HEK293 (cell line): ENCODE measurements at regions not wholly inside any gene's neighbourhood (a gene's known extent, or its start where the extent isn't known, plus 50 kb on each side); places are given as distances from the start of the nearest gene placed in this dataset.

ENCODE experiments used
- CTCF ChIA-PET: fragments of 350-600 bp; formaldehyde crosslinking; extraction: SDS; loops from one replicate; lab custom pipeline; 2021; ENCODE audit warnings: antibody characterized with exemption; lab: Yijun Ruan, JAX
- POLR2A ChIA-PET: fragments of 300-600 bp; formaldehyde crosslinking; extraction: SDS; loops from one replicate; lab custom pipeline; 2020; ENCODE audit warnings: antibody characterized with exemption, inconsistent platforms; lab: Yijun Ruan, JAX
- H3K27ac ChIP-seq: fragments of 200-500 bp; sonication (Bioruptor generic); 2 replicates; pipeline ENCODE4 v1.5.1; 2014; ENCODE audit warnings: low read depth, low read length, control low read depth, inconsistent platforms; ENCODE audit errors: extremely low read depth
- H3K36me3 ChIP-seq, 2 experiments: fragments of 200-500 bp in 1 of 2; sonication (Bioruptor generic) in 1 of 2; 1 replicate in 1 of 2; 2 replicates in 1 of 2; pipeline ENCODE4 v1.5.1; 2014 to 2017; ENCODE audit warnings: inconsistent platforms in 2 of 2, low read length in 2 of 2; ENCODE audit not compliant: control insufficient read depth in 2 of 2, insufficient read depth in 1 of 2
- H3K4me1 ChIP-seq: fragments of 200-500 bp; sonication (Bioruptor generic); 2 replicates; pipeline ENCODE4 v1.5.1; 2014; ENCODE audit warnings: mild to moderate bottlenecking, low read length, inconsistent platforms; ENCODE audit not compliant: control insufficient read depth, insufficient read depth
- H3K4me3 ChIP-seq: 2 replicates; pipeline ENCODE4 v1.5.1; 2011; ENCODE audit warnings: low read depth, mild to moderate bottlenecking, control low read depth, low read length, moderate library complexity
- H3K9me3 ChIP-seq: fragments of 200-500 bp; sonication (Bioruptor generic); 2 replicates; pipeline ENCODE4 v1.5.1; 2014; ENCODE audit warnings: low read depth, low read length, inconsistent platforms; ENCODE audit not compliant: control insufficient read depth, insufficient read depth
- INSM2 ChIP-seq: fragments of 450-650 bp; formaldehyde crosslinking; IDR thresholded peaks from 2 replicates; pipeline ENCODE4 v1.5.1; 2016; ENCODE audit warnings: missing biosample characterization, missing genetic modification characterization
- PRDM1 ChIP-seq: fragments of 450-650 bp; formaldehyde crosslinking; IDR thresholded peaks from 2 replicates; pipeline ENCODE4; 2016; ENCODE audit warnings: missing biosample characterization, missing genetic modification characterization
- PRDM2 ChIP-seq: fragments of 450-650 bp; formaldehyde crosslinking; IDR thresholded peaks from 2 replicates; pipeline ENCODE4 v1.5.1; 2016; ENCODE audit warnings: missing biosample characterization, missing genetic modification characterization, borderline replicate concordance
- SCRT2 ChIP-seq: fragments of 450-650 bp; formaldehyde crosslinking; IDR thresholded peaks from 2 replicates; pipeline ENCODE4 v1.5.1; 2016; ENCODE audit warnings: missing biosample characterization, missing genetic modification characterization
- WT1 ChIP-seq: fragments of 450-650 bp; formaldehyde crosslinking; IDR thresholded peaks from 2 replicates; pipeline ENCODE4 v1.5.1; 2016; ENCODE audit warnings: missing biosample characterization, missing genetic modification characterization
- ZBTB21 ChIP-seq: fragments of 450-650 bp; formaldehyde crosslinking; IDR thresholded peaks from 2 replicates; pipeline ENCODE4 v1.5.1; 2017; ENCODE audit warnings: missing biosample characterization, missing genetic modification characterization
- ZBTB44 ChIP-seq: fragments of 450-650 bp; IDR thresholded peaks from 2 replicates; pipeline ENCODE4 v1.5.1; 2018; ENCODE audit warnings: missing biosample characterization, mild to moderate bottlenecking, missing genetic modification characterization
- ZBTB8A ChIP-seq: fragments of 450-650 bp; formaldehyde crosslinking; IDR thresholded peaks from 2 replicates; pipeline ENCODE4 v1.5.1; 2016; ENCODE audit warnings: missing biosample characterization, missing genetic modification characterization
- ZNF146 ChIP-seq: fragments of 450-650 bp; formaldehyde crosslinking; IDR thresholded peaks from 2 replicates; pipeline ENCODE4 v1.5.1; 2016; ENCODE audit warnings: missing biosample characterization, missing genetic modification characterization
- ZNF174 ChIP-seq: fragments of 450-650 bp; formaldehyde crosslinking; IDR thresholded peaks from 2 replicates; pipeline ENCODE4 v1.5.0; 2017; ENCODE audit warnings: missing biosample characterization, mild to moderate bottlenecking, missing genetic modification characterization
- ZNF184 ChIP-seq: fragments of 450-650 bp; IDR thresholded peaks from 2 replicates; pipeline ENCODE4 v1.5.1; 2018; ENCODE audit warnings: missing biosample characterization, mild to moderate bottlenecking, missing genetic modification characterization
- ZNF221 ChIP-seq: fragments of 450-650 bp; formaldehyde crosslinking; IDR thresholded peaks from 2 replicates; pipeline ENCODE4 v1.5.1; 2017; ENCODE audit warnings: missing biosample characterization, missing genetic modification characterization, borderline replicate concordance
- ZNF223 ChIP-seq: fragments of 450-650 bp; formaldehyde crosslinking; IDR thresholded peaks from 2 replicates; pipeline ENCODE4 v1.5.1; 2016; ENCODE audit warnings: missing biosample characterization, missing genetic modification characterization
- ZNF239 ChIP-seq: fragments of 450-650 bp; formaldehyde crosslinking; IDR thresholded peaks from 2 replicates; pipeline ENCODE4 v1.5.1; 2016; ENCODE audit warnings: missing biosample characterization, missing genetic modification characterization
- ZNF362 ChIP-seq: fragments of 450-650 bp; formaldehyde crosslinking; IDR thresholded peaks from 2 replicates; pipeline ENCODE4 v1.5.1; 2016; ENCODE audit warnings: missing biosample characterization, missing genetic modification characterization
- ZNF449 ChIP-seq: fragments of 450-650 bp; formaldehyde crosslinking; IDR thresholded peaks from 2 replicates; pipeline ENCODE4 v1.5.1; 2017; ENCODE audit warnings: missing biosample characterization, mild to moderate bottlenecking, missing genetic modification characterization, moderate library complexity
- ZNF623 ChIP-seq: fragments of 450-650 bp; formaldehyde crosslinking; IDR thresholded peaks from 2 replicates; pipeline ENCODE4 v1.5.1; 2016; ENCODE audit warnings: missing biosample characterization, missing genetic modification characterization
- ZNF658 ChIP-seq: fragments of 450-650 bp; formaldehyde crosslinking; IDR thresholded peaks from 2 replicates; pipeline ENCODE4; 2016; ENCODE audit warnings: missing biosample characterization, missing genetic modification characterization
- ZNF660 ChIP-seq: fragments of 450-650 bp; IDR thresholded peaks from 2 replicates; pipeline ENCODE4 v1.5.1; 2018; ENCODE audit warnings: missing biosample characterization, mild to moderate bottlenecking, missing genetic modification characterization
- ZNF670 ChIP-seq: fragments of 450-650 bp; formaldehyde crosslinking; IDR thresholded peaks from 2 replicates; pipeline ENCODE4 v1.5.1; 2016; ENCODE audit warnings: missing biosample characterization, missing genetic modification characterization, low read depth
- ZNF76 ChIP-seq: fragments of 450-650 bp; formaldehyde crosslinking; IDR thresholded peaks from 2 replicates; pipeline ENCODE4; 2016; ENCODE audit warnings: low read depth, missing biosample characterization, missing genetic modification characterization, borderline replicate concordance
- ZNF776 ChIP-seq: fragments of 450-650 bp; formaldehyde crosslinking; IDR thresholded peaks from 2 replicates; pipeline ENCODE4 v1.5.0; 2017; ENCODE audit warnings: missing biosample characterization, missing genetic modification characterization, borderline replicate concordance
- ZSCAN23 ChIP-seq: fragments of 450-650 bp; formaldehyde crosslinking; IDR thresholded peaks from 2 replicates; pipeline ENCODE4 v1.5.1; 2016; ENCODE audit warnings: missing biosample characterization, missing genetic modification characterization

- TF ChIP-seq ZNF184 (tag by site-specific recombination): no peak
- no peak for TF ChIP-seq ZNF623 (tag by site-specific recombination)
- TF ChIP-seq PRDM1 (tag by site-specific recombination): no peak
- no peak for TF ChIP-seq ZNF239 (tag by site-specific recombination)
- TF ChIP-seq ZNF449 (tag by site-specific recombination): no peak
- no peak for TF ChIP-seq ZNF221 (tag by site-specific recombination)
- TF ChIP-seq ZNF76 (tag by site-specific recombination): no peak
- TF ChIP-seq ZNF223 (tag by site-specific recombination): no peak
- TF ChIP-seq ZNF174: no peak
- no peak for TF ChIP-seq ZSCAN23
- no peak for TF ChIP-seq ZNF658 (tag by site-specific recombination)
- TF ChIP-seq ZNF670 (tag by site-specific recombination): no peak
- TF ChIP-seq PRDM2 (tag by site-specific recombination): no peak
- TF ChIP-seq SCRT2 (tag by site-specific recombination): no peak
Measured at GRCh38 chr4:179583221-179583620, 2141.0 kb upstream of the AGA start (continued).

- POLR2A ChIA-PET: no interaction called here
- CTCF ChIA-PET: interaction anchor here (0.5 kb wide), 1 partner anchor 243 kb away, joined by 3 read pairs; no protein-coding TSS in a partner anchor
- TF ChIP-seq ZNF362 (tag by site-specific recombination) (no peak), ZNF660 (tag by site-specific recombination) (no peak), INSM2 (no peak), ZBTB8A (tag by site-specific recombination) (no peak), WT1 (tag by site-specific recombination) (no peak), ZNF146 (no peak), ZBTB21 (tag by site-specific recombination) (no peak), ZBTB44 (tag by site-specific recombination) (no peak), ZNF776 (no peak)
Measured at GRCh38 chr4:179584101-179584500, 2141.9 kb upstream of the AGA start.

More at GRCh38 chr4:179584101-179584500, 2141.9 kb upstream of the AGA start:
- Histone ChIP-seq H3K36me3 (no peaks in the 10 kb centered on the region), H3K27ac (no peak overlapping the region), H3K4me1 (no peaks in the 10 kb centered on the region), H3K4me3 (no peak overlapping the region), H3K9me3 (no peaks in the 10 kb centered on the region)
